ENCODE measurements at regions not wholly inside any gene's neighbourhood (a gene's known extent, or its start where the extent isn't known, plus 50 kb on each side); places are given as distances from the start of the nearest gene placed in this dataset.

DNA sequence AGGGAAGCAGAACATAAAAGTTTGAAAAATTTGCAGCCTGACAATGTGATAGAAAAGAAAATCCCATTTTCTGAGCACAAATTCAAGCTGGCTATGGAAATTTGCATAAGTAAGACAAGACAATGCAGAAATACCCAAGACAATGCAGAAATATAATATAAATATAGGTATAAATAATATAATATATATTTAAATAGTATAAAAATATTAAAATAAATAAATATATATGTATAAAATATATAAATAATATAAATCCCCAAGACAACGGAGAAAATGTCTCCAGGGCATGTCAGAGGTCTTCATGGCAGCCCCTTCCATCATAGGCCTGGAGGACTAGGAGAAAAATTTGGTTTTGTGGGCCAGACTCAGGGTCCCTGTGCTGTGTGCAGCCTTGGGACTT lies 125.0 kb upstream of the AADAT start:
- no TSS peak for BruUV-seq (replicated peaks)
- no peaks in the 10 kb centered on the region for H3K79me2 ChIP-seq (ENCODE audit: control insufficient read depth, insufficient read depth, low read length)
- H3K27ac ChIP-seq (ENCODE audit: extremely low read depth, low read depth, low read length): no peak overlapping the region
- FAIRE-seq (no peak), ATAC-seq (no peak), DNase-seq (ENCODE audit: extremely low read depth in 1 of 4, low spot score in 3 of 4) (no peak)
- H3K9me1 ChIP-seq (ENCODE audit: control insufficient read depth, insufficient read depth, low read length): no peaks in the 10 kb centered on the region
- no peaks in the 10 kb centered on the region for H4K20me1 ChIP-seq (replicated peaks; ENCODE audit: control insufficient read depth, insufficient read depth, low read length)
- no peak overlapping the region for H3K4me2 ChIP-seq (ENCODE audit: insufficient read depth, low read length)
- peaks cover 2% of the 10 kb centered on the region; the same call in 1 of the 2 replicates for H3K9me3 ChIP-seq (replicated peaks; ENCODE audit: control insufficient read depth, insufficient read depth, low read depth, low read length)
- POLR2A ChIA-PET: no interaction called here
- H2AFZ ChIP-seq (ENCODE audit: low read depth, low read length): no peak overlapping the region
- intact Hi-C loops (cut with micrococcal nuclease): no loop called here
- CTCF ChIA-PET (ENCODE audit: low intra/inter-chr PET ratio): no interaction called here
- no peak overlapping the region for H3K9ac ChIP-seq (ENCODE audit: insufficient read depth in 1 of 2, low read depth in 2 of 2, low read length in 2 of 2)
- no peak overlapping the region for H3K4me3 ChIP-seq
- no peaks in the 10 kb centered on the region for H3K4me1 ChIP-seq (replicated peaks in 1 of 2; ENCODE audit: control insufficient read depth in 2 of 2, insufficient read depth in 2 of 2, low read length in 2 of 2)
- H3K27me3 ChIP-seq (ENCODE audit: control insufficient read depth in 2 of 2, insufficient read depth in 2 of 2, low read length in 2 of 2): no peaks in the 10 kb centered on the region
- in situ Hi-C loops (cut with MboI): no loop called here
- WGBS (ENCODE audit: insufficient coverage, low coverage, missing lambda C conversion rate): 0% methylated on average over 1 of the region's 1 CpG
- H3K36me3 ChIP-seq (ENCODE audit: control insufficient read depth, insufficient read depth, low read length): no peaks in the 10 kb centered on the region
- no peak for TF ChIP-seq ZBED1 (IDR thresholded peaks at IDR 0.05)
- no peak for TF ChIP-seq STAT5A (IDR thresholded peaks at IDR 0.05; ENCODE audit: borderline replicate concordance, low read length)
- TF ChIP-seq, protein P1, sequence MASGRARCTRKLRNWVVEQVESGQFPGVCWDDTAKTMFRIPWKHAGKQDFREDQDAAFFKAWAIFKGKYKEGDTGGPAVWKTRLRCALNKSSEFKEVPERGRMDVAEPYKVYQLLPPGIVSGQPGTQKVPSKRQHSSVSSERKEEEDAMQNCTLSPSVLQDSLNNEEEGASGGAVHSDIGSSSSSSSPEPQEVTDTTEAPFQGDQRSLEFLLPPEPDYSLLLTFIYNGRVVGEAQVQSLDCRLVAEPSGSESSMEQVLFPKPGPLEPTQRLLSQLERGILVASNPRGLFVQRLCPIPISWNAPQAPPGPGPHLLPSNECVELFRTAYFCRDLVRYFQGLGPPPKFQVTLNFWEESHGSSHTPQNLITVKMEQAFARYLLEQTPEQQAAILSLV (tag; IDR thresholded peaks at IDR 0.05): no peak
- no peak for TF ChIP-seq ZKSCAN1 (IDR thresholded peaks at IDR 0.05; ENCODE audit: low read depth, low read length)
- TF ChIP-seq TAF15 (IDR thresholded peaks at IDR 0.05; ENCODE audit: low read depth, low read length): no peak
- no peak for TF ChIP-seq NELFE (IDR thresholded peaks at IDR 0.05; ENCODE audit: insufficient read depth, insufficient read length)
- TF ChIP-seq ZNF3 (CRISPR knock-in tag; IDR thresholded peaks at IDR 0.05): no peak
- TF ChIP-seq SMARCC2 (IDR thresholded peaks at IDR 0.05; ENCODE audit: low read depth): no peak
- TF ChIP-seq, protein P2, sequence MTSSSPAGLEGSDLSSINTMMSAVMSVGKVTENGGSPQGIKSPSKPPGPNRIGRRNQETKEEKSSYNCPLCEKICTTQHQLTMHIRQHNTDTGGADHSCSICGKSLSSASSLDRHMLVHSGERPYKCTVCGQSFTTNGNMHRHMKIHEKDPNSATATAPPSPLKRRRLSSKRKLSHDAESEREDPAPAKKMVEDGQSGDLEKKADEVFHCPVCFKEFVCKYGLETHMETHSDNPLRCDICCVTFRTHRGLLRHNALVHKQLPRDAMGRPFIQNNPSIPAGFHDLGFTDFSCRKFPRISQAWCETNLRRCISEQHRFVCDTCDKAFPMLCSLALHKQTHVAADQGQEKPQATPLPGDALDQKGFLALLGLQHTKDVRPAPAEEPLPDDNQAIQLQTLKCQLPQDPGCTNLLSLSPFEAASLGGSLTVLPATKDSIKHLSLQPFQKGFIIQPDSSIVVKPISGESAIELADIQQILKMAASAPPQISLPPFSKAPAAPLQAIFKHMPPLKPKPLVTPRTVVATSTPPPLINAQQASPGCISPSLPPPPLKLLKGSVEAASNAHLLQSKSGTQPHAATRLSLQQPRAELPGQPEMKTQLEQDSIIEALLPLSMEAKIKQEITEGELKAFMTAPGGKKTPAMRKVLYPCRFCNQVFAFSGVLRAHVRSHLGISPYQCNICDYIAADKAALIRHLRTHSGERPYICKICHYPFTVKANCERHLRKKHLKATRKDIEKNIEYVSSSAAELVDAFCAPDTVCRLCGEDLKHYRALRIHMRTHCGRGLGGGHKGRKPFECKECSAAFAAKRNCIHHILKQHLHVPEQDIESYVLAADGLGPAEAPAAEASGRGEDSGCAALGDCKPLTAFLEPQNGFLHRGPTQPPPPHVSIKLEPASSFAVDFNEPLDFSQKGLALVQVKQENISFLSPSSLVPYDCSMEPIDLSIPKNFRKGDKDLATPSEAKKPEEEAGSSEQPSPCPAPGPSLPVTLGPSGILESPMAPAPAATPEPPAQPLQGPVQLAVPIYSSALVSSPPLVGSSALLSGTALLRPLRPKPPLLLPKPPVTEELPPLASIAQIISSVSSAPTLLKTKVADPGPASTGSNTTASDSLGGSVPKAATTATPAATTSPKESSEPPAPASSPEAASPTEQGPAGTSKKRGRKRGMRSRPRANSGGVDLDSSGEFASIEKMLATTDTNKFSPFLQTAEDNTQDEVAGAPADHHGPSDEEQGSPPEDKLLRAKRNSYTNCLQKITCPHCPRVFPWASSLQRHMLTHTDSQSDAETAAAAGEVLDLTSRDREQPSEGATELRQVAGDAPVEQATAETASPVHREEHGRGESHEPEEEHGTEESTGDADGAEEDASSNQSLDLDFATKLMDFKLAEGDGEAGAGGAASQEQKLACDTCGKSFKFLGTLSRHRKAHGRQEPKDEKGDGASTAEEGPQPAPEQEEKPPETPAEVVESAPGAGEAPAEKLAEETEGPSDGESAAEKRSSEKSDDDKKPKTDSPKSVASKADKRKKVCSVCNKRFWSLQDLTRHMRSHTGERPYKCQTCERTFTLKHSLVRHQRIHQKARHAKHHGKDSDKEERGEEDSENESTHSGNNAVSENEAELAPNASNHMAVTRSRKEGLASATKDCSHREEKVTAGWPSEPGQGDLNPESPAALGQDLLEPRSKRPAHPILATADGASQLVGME (CRISPR knock-in tag; IDR thresholded peaks at IDR 0.05): no peak
- TF ChIP-seq, protein P3, sequence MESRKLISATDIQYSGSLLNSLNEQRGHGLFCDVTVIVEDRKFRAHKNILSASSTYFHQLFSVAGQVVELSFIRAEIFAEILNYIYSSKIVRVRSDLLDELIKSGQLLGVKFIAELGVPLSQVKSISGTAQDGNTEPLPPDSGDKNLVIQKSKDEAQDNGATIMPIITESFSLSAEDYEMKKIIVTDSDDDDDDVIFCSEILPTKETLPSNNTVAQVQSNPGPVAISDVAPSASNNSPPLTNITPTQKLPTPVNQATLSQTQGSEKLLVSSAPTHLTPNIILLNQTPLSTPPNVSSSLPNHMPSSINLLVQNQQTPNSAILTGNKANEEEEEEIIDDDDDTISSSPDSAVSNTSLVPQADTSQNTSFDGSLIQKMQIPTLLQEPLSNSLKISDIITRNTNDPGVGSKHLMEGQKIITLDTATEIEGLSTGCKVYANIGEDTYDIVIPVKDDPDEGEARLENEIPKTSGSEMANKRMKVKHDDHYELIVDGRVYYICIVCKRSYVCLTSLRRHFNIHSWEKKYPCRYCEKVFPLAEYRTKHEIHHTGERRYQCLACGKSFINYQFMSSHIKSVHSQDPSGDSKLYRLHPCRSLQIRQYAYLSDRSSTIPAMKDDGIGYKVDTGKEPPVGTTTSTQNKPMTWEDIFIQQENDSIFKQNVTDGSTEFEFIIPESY (CRISPR knock-in tag; IDR thresholded peaks at IDR 0.05): no peak
- TF ChIP-seq, protein P4, sequence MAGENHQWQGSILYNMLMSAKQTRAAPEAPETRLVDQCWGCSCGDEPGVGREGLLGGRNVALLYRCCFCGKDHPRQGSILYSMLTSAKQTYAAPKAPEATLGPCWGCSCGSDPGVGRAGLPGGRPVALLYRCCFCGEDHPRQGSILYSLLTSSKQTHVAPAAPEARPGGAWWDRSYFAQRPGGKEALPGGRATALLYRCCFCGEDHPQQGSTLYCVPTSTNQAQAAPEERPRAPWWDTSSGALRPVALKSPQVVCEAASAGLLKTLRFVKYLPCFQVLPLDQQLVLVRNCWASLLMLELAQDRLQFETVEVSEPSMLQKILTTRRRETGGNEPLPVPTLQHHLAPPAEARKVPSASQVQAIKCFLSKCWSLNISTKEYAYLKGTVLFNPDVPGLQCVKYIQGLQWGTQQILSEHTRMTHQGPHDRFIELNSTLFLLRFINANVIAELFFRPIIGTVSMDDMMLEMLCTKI (IDR thresholded peaks at IDR 0.05; ENCODE audit: partially characterized antibody): no peak
- TF ChIP-seq TEAD1 (CRISPR knock-in tag; IDR thresholded peaks at IDR 0.05): no peak
- TF ChIP-seq, protein P5, sequence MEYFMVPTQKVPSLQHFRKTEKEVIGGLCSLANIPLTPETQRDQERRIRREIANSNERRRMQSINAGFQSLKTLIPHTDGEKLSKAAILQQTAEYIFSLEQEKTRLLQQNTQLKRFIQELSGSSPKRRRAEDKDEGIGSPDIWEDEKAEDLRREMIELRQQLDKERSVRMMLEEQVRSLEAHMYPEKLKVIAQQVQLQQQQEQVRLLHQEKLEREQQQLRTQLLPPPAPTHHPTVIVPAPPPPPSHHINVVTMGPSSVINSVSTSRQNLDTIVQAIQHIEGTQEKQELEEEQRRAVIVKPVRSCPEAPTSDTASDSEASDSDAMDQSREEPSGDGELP (CRISPR knock-in tag; IDR thresholded peaks at IDR 0.05; ENCODE audit: borderline replicate concordance): no peak

Data from K562 (cell line).